Esophagus squamous epithelium (tissue), 5 donors: ENCODE measurements at regions not wholly inside any gene's neighbourhood (a gene's known extent, or its start where the extent isn't known, plus 50 kb on each side); places are given as distances from the start of the nearest gene placed in this dataset.

Source experiments
- DNase-seq: peaks from one replicate; lab custom pipeline; 2025; lab: John Stamatoyannopoulos, UW
- H3K27ac ChIP-seq, 4 donors: fragments of 200-600 bp; sonication (generic); one replicate each; pipeline ENCODE4 v1.5.1; 2016 to 2019; ENCODE audit warnings: mild to moderate bottlenecking in 1 of 4
- H3K27me3 ChIP-seq, 4 donors: fragments of 200-600 bp; sonication (generic); 1 replicate in 3 of 4; 2 replicates in 1 of 4; pipeline versions ENCODE4 v1.5.1 to v1.6.0; 2017 to 2021; ENCODE audit warnings: antibody characterized with exemption in 1 of 4
- H3K36me3 ChIP-seq, 3 donors: fragments of 200-600 bp; sonication (generic); one replicate each; pipeline ENCODE4 v1.5.1; 2016 to 2019
- H3K4me1 ChIP-seq, 3 donors: fragments of 200-600 bp; sonication (generic); one replicate each; pipeline ENCODE4 v1.5.1; 2017 to 2019
- H3K4me3 ChIP-seq, 4 donors: fragments of 200-600 bp; sonication (generic); 1 replicate in 3 of 4; 2 replicates in 1 of 4; pipeline ENCODE4 v1.5.1; 2016 to 2019; ENCODE audit warnings: mild to moderate bottlenecking in 2 of 4, moderate library complexity in 1 of 4
- H3K9me3 ChIP-seq, 3 donors: fragments of 200-600 bp; sonication (generic); one replicate each; pipeline ENCODE4 v1.5.1; 2016 to 2019
- POLR2A ChIP-seq, 4 donors: fragments of 450-650 bp; IDR thresholded peaks; one replicate each; pipeline ENCODE4 v1.6.1; 2017; ENCODE audit warnings: antibody characterized with exemption in 4 of 4, mild to moderate bottlenecking in 4 of 4, moderate library complexity in 3 of 4
- WGBS, 2 donors: methylation state at CpG; one replicate each; pipeline ENCODE4 v1.1.5; 2018; 5-methylcytosine and 5-hydroxymethylcytosine counted together
- intact Hi-C: fragments of 100-400 bp; cut with DNase I; formaldehyde crosslinking; loops from one replicate; pipeline ENCODE4 v1.15.0; 2022
- TF ChIP-seq, protein P1 (sequence below), 6 experiments: fragments of 450-650 bp in 4 of 6; fragments of 200-600 bp in 2 of 6; sonication (generic) in 2 of 6; IDR thresholded peaks; one replicate each; pipeline ENCODE4 v1.5.1; 2016 to 2019; ENCODE audit warnings: antibody characterized with exemption in 6 of 6, mild to moderate bottlenecking in 4 of 6, moderate library complexity in 4 of 6
- donor health status: DM: yes; HTN: yes; CAD: no.

DNA sequence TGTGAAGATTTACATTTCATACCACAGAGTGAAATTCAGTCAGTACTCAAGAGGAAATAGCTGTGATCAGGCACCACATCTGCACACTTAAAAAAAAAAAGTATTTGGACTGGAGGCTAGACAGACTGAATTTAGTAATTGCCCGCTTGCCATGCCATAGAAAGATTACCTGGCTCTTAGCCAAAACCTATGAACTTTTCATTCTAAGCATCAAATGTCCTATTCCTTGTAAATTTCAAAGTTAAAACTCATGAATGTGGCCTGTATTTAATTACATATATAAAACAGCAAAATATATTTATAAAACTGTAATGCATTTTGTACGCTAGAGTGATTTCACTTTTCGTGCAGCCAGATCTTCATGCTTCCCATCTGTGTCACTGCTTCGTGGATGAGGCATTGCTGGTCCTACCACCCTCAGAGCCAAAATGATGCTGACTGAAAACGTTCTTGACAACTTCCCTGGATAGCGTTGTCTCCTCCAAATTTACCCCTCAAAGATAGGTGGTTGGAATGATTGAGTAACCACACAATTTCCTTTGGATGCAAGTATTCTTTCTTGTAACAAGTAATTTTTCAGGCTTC is 447.9 kb upstream of the SGCD start:
- no peak for DNase-seq
- intact Hi-C loops, result no loop called here
- H3K27ac ChIP-seq, result no peak overlapping the region
- TF ChIP-seq, protein P1, sequence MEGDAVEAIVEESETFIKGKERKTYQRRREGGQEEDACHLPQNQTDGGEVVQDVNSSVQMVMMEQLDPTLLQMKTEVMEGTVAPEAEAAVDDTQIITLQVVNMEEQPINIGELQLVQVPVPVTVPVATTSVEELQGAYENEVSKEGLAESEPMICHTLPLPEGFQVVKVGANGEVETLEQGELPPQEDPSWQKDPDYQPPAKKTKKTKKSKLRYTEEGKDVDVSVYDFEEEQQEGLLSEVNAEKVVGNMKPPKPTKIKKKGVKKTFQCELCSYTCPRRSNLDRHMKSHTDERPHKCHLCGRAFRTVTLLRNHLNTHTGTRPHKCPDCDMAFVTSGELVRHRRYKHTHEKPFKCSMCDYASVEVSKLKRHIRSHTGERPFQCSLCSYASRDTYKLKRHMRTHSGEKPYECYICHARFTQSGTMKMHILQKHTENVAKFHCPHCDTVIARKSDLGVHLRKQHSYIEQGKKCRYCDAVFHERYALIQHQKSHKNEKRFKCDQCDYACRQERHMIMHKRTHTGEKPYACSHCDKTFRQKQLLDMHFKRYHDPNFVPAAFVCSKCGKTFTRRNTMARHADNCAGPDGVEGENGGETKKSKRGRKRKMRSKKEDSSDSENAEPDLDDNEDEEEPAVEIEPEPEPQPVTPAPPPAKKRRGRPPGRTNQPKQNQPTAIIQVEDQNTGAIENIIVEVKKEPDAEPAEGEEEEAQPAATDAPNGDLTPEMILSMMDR (IDR thresholded peaks at IDR 0.05), result no peak
- no peak for TF ChIP-seq POLR2A (IDR thresholded peaks at IDR 0.05)
- H3K27me3 ChIP-seq, result no peaks in the 10 kb centered on the region
- H3K9me3 ChIP-seq, result no peaks in the 10 kb centered on the region
- H3K36me3 ChIP-seq, result no peaks in the 10 kb centered on the region
- WGBS, 2 donors, result 68 to 79% methylated on average over 6 of the region's 6 CpGs
- no peaks in the 10 kb centered on the region for H3K4me1 ChIP-seq
- H3K4me3 ChIP-seq, result no peak overlapping the region

DNA sequence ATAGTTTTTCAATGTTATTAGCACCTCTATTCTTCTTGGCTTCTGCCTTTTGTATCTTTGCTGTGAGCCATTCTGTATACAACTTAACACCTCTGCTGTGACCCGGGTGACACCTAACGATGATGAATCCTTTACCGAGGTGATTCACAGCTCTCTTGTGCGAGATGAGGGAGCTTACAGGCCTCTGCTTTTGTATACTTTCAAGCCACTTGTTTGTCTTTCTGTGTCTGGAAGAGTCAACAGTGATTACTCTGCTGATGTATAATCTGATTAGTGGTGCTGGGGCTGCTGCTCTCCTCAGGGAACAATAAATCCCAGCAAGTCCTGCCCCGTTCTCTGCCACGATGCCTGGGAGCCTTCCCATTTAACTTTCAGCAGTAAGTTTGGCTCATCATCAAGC is 442.9 kb upstream of the SGCD start:
- DNase-seq, result no peak
- intact Hi-C loops, result no loop called here

GRCh38 chr5:155885199-155885598 is 441.8 kb upstream of the SGCD start:
- intact Hi-C loops, result no loop called here
- peaks cover 0 to 4% (median 0%) of the 10 kb centered on the region in 4 donors for H3K27me3 ChIP-seq

More for the DNA sequence above, 442.9 kb upstream of the SGCD start:
- Histone ChIP-seq H3K4me1 (no peaks in the 10 kb centered on the region), H3K36me3 (no peaks in the 10 kb centered on the region), H3K27me3 (no peaks in the 10 kb centered on the region), H3K27ac (no peak overlapping the region), H3K4me3 (no peak overlapping the region), H3K9me3 (no peaks in the 10 kb centered on the region)
- TF ChIP-seq POLR2A (IDR thresholded peaks at IDR 0.05), result no peak
- TF ChIP-seq, protein P1 (IDR thresholded peaks at IDR 0.05), result no peak
- 5 to 13% methylated on average over 6 of the region's 6 CpGs for WGBS, 2 donors

DNA sequence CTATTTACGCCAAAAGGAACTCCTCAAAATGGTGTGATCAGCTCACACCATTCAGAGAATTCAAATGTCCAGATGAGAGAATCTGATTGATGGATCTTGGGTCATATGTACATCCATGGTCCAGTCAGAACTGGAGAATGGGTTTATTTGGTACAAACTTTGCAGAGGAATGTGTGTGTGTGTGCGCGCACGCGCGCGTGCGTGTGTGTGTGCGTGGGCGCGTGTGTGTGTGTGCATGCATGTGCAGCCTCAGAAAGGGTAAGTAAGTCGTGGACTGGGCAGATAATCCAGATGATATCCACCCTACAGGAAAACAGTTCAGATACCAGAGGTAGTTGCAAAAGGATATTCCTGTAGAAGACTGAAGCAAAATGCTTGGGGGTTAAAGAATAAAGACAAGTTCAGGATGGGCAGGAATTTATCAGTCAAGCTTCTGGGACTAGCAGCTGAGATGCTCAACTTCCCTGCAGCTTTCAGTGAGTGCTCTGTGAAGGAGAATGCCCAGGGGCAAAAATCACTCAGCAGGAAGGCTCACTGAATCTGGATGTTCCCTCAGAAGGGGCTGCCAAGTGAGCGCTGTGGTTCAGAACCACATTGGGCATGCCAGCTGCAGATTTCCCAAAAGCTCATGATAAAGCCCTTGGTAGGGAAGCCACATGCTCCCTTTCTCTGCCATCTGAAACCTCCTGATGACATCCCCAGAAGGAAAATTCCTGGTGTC is 440.5 kb upstream of the SGCD start:
- TF ChIP-seq, protein P1 (IDR thresholded peaks at IDR 0.05), result no peak
- TF ChIP-seq POLR2A (IDR thresholded peaks at IDR 0.05), result no peak
- Histone ChIP-seq H3K9me3 (no peaks in the 10 kb centered on the region), H3K4me3 (no peak overlapping the region), H3K4me1 (no peaks in the 10 kb centered on the region), H3K27me3 (peaks cover 0 to 4% (median 0%) of the 10 kb centered on the region in 4 donors), H3K36me3 (no peaks in the 10 kb centered on the region), H3K27ac (no peak overlapping the region)
- intact Hi-C loops, result no loop called here
- DNase-seq, result no peak
- WGBS, 2 donors, result 76 to 87% methylated on average over 13 of the region's 13 CpGs

More at GRCh38 chr5:155885199-155885598, 441.8 kb upstream of the SGCD start:
- H3K4me3 ChIP-seq, result no peak overlapping the region
- no peaks in the 10 kb centered on the region for H3K4me1 ChIP-seq
- WGBS, 2 donors, result 23 to 40% methylated on average over 1 of the region's 1 CpG
- TF ChIP-seq, protein P1 (IDR thresholded peaks at IDR 0.05), result no peak
- no peak for TF ChIP-seq POLR2A (IDR thresholded peaks at IDR 0.05)
- no peak for DNase-seq
- H3K27ac ChIP-seq, result no peak overlapping the region
- H3K36me3 ChIP-seq, result no peaks in the 10 kb centered on the region
- no peaks in the 10 kb centered on the region for H3K9me3 ChIP-seq

DNA sequence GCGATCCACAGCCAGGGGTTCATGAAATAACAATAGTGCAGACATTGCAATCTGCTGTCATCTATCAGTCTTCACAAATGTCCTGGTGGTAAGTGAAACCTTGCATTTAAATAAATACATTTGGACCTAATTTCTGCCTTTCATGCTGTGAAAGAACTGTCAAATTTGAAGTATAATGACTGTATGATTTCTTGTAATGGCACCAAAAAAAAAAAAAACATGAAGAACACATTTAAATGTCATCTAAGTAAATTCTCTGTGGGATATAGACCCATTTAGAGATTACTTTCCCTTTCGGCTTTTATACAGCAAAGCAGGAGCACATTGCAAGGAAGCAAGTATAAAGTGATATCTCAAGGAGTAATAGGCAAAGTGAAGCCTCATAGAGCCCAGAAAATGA is 431.5 kb upstream of the SGCD start:
- no peaks in the 10 kb centered on the region for H3K9me3 ChIP-seq
- no peak overlapping the region for H3K27ac ChIP-seq
- H3K4me1 ChIP-seq, result no peaks in the 10 kb centered on the region
- no peaks in the 10 kb centered on the region for H3K36me3 ChIP-seq
- no peak overlapping the region for H3K4me3 ChIP-seq
- WGBS, 2 donors, result 76 to 81% methylated on average over 2 of the region's 2 CpGs
- TF ChIP-seq, protein P1 (IDR thresholded peaks at IDR 0.05), result no peak
- no peak for TF ChIP-seq POLR2A (IDR thresholded peaks at IDR 0.05)
- no peaks in the 10 kb centered on the region for H3K27me3 ChIP-seq
- no peak for DNase-seq
- intact Hi-C loops, result no loop called here
